SHP77 (cell line): ENCODE measurements at regions not wholly inside any gene's neighbourhood (a gene's known extent, or its start where the extent isn't known, plus 50 kb on each side); places are given as distances from the start of the nearest gene placed in this dataset.
"Not testable (repeated sequence)": the region's sequence is repeated elsewhere in the genome, so short reads cannot be mapped to it uniquely, and the experiment has no call there.

Experiments
- DNase-seq, 2 experiments: peaks; one replicate each; lab custom pipeline; 2025; lab: John Stamatoyannopoulos, UW

DNA sequence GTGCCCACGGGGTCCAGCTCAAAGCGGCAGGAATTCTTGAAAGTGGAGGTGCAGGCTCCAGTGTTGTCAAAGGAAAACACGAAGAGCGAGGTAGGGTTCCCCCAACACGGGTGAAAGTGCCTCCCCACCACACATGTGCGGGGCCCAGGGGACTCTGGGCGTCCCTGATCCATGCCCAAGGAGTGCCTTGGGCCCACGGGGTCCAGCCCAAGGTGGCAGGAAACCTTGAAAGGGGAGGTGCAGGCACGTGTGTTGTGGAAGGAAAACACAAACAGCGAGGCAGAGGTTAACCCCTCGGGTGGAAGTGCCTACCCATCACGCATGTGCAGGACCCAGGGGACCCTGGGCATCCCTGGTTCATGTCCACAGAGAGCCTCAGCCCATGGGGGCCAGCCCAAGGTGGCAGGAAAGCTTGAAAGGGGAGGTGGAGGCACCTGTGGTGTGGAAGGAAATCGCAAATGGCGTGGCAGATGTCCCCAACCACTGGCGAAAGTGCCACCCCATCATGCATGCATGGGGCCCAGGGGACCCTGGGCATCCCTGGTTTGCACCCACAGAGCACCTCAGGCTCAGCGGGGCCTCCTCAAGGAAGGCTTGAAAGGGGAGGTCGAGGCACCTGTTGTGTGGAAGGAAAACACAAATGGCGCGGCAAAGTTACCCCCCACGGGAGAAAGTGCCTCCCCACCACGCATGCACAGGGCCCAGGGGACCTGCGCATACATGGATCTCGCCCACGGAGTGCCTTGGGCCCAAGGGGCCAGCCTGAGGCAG lies 584.6 kb downstream of the ALG10 start:
- DNase-seq: no peak

GRCh38 chr12:34607520-34608195 lies 585.4 kb downstream of the ALG10 start:
- DNase-seq: no peak

DNA sequence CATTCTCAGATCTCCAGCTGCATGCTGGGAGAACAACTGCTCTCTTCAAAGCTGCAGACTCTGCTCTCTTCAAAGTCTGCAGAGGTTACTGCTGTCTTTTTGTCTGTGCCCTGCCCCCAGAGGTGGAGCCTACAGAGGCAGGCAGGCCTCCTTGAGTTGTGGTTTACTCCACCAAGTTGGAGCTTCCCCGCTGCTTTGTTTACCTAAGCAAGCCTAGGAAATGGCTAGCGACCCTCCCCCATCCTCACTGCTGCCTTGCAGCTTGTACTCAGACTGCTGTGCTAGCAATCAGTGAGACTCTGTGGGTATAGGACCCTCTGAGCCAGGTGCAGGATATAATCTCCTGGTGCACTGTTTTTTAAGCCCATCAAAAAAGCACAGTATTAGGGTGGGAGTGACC lies 591.7 kb downstream of the ALG10 start:
- DNase-seq: not testable (repeated sequence)

GRCh38 chr12:34625116-34625515 lies 602.8 kb downstream of the ALG10 start:
- DNase-seq: peak; percentile 22 to 41

DNA sequence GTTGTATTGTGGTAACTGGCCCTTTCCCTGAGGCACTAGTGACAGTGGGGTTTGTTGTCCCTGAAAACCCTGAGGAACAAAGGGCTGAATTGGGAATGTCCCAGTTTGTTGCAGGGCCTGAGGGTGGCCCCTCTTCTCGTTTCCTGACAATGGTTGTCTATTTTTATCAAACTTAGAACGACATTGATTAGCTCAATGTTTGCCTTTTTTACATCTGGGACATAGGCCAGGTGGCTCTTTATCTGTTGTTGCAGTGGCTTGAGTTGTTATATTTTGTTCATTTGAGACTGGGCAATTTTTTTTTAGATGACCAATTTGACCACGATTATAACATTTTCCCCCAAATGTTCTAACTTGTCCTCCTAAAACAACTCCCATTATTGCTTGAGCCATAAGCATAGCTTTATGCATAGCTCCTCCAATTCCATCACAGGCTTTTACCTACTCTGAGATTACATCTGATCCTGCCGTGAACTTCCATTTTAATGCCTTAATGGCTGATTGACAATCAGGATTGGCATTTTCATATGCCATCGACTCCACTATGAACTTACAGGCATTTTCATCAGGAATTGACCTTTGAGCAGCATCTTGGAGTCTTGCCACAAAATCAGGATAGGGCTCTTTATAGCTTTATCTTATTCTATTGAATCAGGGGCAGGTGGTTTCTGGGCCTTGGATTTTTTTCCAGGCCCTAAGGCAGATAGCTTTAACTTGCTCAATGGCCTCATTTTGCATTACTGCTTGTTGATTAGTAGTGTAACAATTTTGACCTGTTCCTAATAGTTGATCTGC lies 604.3 kb downstream of the ALG10 start:
- DNase-seq: no peak
